HEK293 (cell line): ENCODE measurements at regions not wholly inside any gene's neighbourhood (a gene's known extent, or its start where the extent isn't known, plus 50 kb on each side); places are given as distances from the start of the nearest gene placed in this dataset.
"Not testable (repeated sequence)": the region's sequence is repeated elsewhere in the genome, so short reads cannot be mapped to it uniquely, and the experiment has no call there.

Experiments
- TCF7L2 ChIP-seq: IDR thresholded peaks from 2 replicates; pipeline ENCODE4 v1.6.1; 2011; ENCODE audit warnings: low read depth, mild to moderate bottlenecking, inconsistent platforms, low read length, moderate library complexity, borderline replicate concordance
- ZNF311 ChIP-seq: fragments of 450-650 bp; formaldehyde crosslinking; IDR thresholded peaks from 2 replicates; pipeline ENCODE4 v1.5.1; 2017; ENCODE audit warnings: missing biosample characterization, missing genetic modification characterization, borderline replicate concordance
- TF ChIP-seq, protein P1 (sequence below): fragments of 450-650 bp; formaldehyde crosslinking; IDR thresholded peaks from 2 replicates; pipeline ENCODE4 v1.5.1; 2016; ENCODE audit warnings: missing biosample characterization, missing genetic modification characterization
- TF ChIP-seq, protein P2 (sequence below): IDR thresholded peaks from 2 replicates; pipeline ENCODE4 v1.6.1; 2011; ENCODE audit warnings: mild to moderate bottlenecking, low read depth, low read length, borderline replicate concordance
- TF ChIP-seq, protein P3 (sequence below): fragments of 450-650 bp; formaldehyde crosslinking; IDR thresholded peaks from 2 replicates; pipeline ENCODE4 v1.5.1; 2016; ENCODE audit warnings: missing biosample characterization, missing genetic modification characterization, borderline replicate concordance

DNA sequence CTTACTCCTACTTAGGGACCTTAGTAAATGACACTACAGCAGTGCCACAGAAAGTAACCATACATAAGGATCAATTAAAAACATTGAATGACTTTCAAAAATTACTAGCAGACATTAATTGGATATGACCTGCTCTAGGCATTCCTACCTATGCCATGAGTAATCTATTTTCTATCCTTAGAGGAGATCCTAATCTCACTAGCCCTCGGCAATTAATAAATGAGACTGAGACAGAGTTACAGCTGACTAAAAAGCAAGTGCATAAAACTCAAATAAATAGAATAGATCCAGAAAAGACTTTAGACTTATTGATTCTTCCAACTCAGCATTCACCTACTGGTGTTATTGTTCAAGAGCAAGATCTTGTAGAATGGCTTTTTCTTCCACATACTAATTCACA, 141.1 kb upstream of the ZNF91 start:
- TF ChIP-seq, protein P1, sequence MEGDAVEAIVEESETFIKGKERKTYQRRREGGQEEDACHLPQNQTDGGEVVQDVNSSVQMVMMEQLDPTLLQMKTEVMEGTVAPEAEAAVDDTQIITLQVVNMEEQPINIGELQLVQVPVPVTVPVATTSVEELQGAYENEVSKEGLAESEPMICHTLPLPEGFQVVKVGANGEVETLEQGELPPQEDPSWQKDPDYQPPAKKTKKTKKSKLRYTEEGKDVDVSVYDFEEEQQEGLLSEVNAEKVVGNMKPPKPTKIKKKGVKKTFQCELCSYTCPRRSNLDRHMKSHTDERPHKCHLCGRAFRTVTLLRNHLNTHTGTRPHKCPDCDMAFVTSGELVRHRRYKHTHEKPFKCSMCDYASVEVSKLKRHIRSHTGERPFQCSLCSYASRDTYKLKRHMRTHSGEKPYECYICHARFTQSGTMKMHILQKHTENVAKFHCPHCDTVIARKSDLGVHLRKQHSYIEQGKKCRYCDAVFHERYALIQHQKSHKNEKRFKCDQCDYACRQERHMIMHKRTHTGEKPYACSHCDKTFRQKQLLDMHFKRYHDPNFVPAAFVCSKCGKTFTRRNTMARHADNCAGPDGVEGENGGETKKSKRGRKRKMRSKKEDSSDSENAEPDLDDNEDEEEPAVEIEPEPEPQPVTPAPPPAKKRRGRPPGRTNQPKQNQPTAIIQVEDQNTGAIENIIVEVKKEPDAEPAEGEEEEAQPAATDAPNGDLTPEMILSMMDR (tag by site-specific recombination) = not testable (repeated sequence)
- TF ChIP-seq, protein P2, sequence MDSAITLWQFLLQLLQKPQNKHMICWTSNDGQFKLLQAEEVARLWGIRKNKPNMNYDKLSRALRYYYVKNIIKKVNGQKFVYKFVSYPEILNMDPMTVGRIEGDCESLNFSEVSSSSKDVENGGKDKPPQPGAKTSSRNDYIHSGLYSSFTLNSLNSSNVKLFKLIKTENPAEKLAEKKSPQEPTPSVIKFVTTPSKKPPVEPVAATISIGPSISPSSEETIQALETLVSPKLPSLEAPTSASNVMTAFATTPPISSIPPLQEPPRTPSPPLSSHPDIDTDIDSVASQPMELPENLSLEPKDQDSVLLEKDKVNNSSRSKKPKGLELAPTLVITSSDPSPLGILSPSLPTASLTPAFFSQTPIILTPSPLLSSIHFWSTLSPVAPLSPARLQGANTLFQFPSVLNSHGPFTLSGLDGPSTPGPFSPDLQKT = not testable (repeated sequence)
- TF ChIP-seq ZNF311, TCF7L2: not testable (repeated sequence)
- TF ChIP-seq, protein P3, sequence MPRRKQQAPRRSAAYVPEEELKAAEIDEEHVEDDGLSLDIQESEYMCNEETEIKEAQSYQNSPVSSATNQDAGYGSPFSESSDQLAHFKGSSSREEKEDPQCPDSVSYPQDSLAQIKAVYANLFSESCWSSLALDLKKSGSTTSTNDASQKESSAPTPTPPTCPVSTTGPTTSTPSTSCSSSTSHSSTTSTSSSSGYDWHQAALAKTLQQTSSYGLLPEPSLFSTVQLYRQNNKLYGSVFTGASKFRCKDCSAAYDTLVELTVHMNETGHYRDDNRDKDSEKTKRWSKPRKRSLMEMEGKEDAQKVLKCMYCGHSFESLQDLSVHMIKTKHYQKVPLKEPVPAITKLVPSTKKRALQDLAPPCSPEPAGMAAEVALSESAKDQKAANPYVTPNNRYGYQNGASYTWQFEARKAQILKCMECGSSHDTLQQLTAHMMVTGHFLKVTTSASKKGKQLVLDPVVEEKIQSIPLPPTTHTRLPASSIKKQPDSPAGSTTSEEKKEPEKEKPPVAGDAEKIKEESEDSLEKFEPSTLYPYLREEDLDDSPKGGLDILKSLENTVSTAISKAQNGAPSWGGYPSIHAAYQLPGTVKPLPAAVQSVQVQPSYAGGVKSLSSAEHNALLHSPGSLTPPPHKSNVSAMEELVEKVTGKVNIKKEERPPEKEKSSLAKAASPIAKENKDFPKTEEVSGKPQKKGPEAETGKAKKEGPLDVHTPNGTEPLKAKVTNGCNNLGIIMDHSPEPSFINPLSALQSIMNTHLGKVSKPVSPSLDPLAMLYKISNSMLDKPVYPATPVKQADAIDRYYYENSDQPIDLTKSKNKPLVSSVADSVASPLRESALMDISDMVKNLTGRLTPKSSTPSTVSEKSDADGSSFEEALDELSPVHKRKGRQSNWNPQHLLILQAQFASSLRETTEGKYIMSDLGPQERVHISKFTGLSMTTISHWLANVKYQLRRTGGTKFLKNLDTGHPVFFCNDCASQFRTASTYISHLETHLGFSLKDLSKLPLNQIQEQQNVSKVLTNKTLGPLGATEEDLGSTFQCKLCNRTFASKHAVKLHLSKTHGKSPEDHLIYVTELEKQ (tag by site-specific recombination) = not testable (repeated sequence)
